ENCODE measurements at regions not wholly inside any gene's neighbourhood (a gene's known extent, or its start where the extent isn't known, plus 50 kb on each side); places are given as distances from the start of the nearest gene placed in this dataset.

GRCh38 chr2:150232871-150233270, 254.6 kb downstream of the RND3 start:
- H3K4me1 ChIP-seq: no peaks in the 10 kb centered on the region
- H3K9me3 ChIP-seq: peaks cover 0 to 3% (median 0%) of the 10 kb centered on the region in 8 donors
- no peak for DNase-seq
- intact Hi-C loops (cut with DNase I; ENCODE audit: low total_unique reads): no loop called here
- H3K36me3 ChIP-seq: no peaks in the 10 kb centered on the region
- TF ChIP-seq CTCF (IDR thresholded peaks at IDR 0.05 in 8 of 11, conservative IDR thresholded peaks at IDR 0.05 in 3 of 11) (no peak), POLR2AphosphoS5 (IDR thresholded peaks at IDR 0.05) (no peak), POLR2A (IDR thresholded peaks at IDR 0.05) (no peak)
- H3K27me3 ChIP-seq (replicated peaks in 1 of 7): no peaks in the 10 kb centered on the region
- no peak overlapping the region for H3K27ac ChIP-seq
- no peak overlapping the region for H3K4me3 ChIP-seq

DNA sequence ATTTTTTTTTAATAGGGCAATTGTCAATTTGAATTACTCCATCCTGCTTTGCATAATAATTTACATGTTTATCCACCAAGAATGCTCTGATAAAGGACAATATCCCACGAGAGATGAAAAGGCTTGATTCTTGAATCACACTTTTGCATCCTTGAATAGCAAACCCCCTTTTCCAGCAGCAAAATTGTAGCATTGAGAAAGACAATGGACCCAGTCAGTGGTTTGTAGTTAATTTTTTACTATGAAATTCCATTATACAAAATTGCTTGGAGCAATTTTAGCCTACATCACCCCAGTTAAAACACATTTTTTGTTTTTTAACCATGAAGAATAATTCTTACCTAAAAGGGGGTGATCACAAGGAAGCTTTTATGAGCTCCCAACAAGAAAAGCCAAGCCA, 255.1 kb downstream of the RND3 start:
- no peak for DNase-seq
- Histone ChIP-seq H3K4me3 (no peak overlapping the region), H3K36me3 (no peaks in the 10 kb centered on the region), H3K27me3 (replicated peaks in 1 of 7) (no peaks in the 10 kb centered on the region), H3K27ac (no peak overlapping the region), H3K4me1 (no peaks in the 10 kb centered on the region), H3K9me3 (peaks cover 0 to 3% (median 0%) of the 10 kb centered on the region in 8 donors)
- TF ChIP-seq POLR2A (IDR thresholded peaks at IDR 0.05): no peak
- TF ChIP-seq POLR2AphosphoS5 (IDR thresholded peaks at IDR 0.05): no peak
- no peak for TF ChIP-seq CTCF (IDR thresholded peaks at IDR 0.05 in 8 of 11, conservative IDR thresholded peaks at IDR 0.05 in 3 of 11)
- WGBS, 5 donors: 83 to 92% (median 85%) methylated on average over 1 of the region's 1 CpG
- intact Hi-C loops (cut with DNase I; ENCODE audit: low total_unique reads): no loop called here

DNA sequence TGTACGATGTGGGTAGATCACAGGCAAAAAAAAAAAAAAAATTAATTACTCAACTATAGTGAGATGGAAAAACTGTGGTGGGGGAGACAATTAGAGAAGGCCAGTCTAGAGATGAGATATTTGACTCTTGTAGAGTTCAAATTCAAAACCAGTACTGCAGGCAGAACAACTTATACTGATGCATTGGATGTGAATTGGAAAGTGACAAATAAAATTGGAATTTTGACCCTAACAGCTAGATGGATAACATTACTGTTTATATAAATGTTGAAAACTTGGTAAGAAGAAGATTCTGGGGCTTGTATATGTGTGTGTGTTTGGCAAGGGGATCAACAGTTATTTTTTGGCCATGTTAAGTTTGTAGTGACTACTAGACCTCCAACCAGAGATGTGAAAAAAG, 256.9 kb downstream of the RND3 start:
- Histone ChIP-seq H3K27ac (no peak overlapping the region), H3K4me1 (no peaks in the 10 kb centered on the region), H3K27me3 (replicated peaks in 1 of 7) (no peaks in the 10 kb centered on the region), H3K36me3 (no peaks in the 10 kb centered on the region), H3K9me3 (no peaks in the 10 kb centered on the region), H3K4me3 (no peak overlapping the region)
- DNase-seq: no peak
- WGBS, 5 donors: 85 to 97% (median 96%) methylated on average over 1 of the region's 1 CpG
- intact Hi-C loops (cut with DNase I; ENCODE audit: low total_unique reads): no loop called here
- no peak for TF ChIP-seq POLR2A (IDR thresholded peaks at IDR 0.05)
- no peak for TF ChIP-seq CTCF (IDR thresholded peaks at IDR 0.05 in 8 of 11, conservative IDR thresholded peaks at IDR 0.05 in 3 of 11)
- TF ChIP-seq POLR2AphosphoS5 (IDR thresholded peaks at IDR 0.05): no peak

GRCh38 chr2:150230004-150230403, 257.5 kb downstream of the RND3 start:
- intact Hi-C loops (cut with DNase I; ENCODE audit: low total_unique reads): no loop called here
- Histone ChIP-seq H3K27me3 (replicated peaks in 1 of 7) (no peaks in the 10 kb centered on the region), H3K27ac (no peak overlapping the region), H3K4me1 (no peaks in the 10 kb centered on the region), H3K36me3 (no peaks in the 10 kb centered on the region), H3K4me3 (no peak overlapping the region), H3K9me3 (no peaks in the 10 kb centered on the region)
- TF ChIP-seq POLR2A (IDR thresholded peaks at IDR 0.05): no peak
- TF ChIP-seq POLR2AphosphoS5 (IDR thresholded peaks at IDR 0.05): no peak
- no peak for TF ChIP-seq CTCF (IDR thresholded peaks at IDR 0.05 in 8 of 11, conservative IDR thresholded peaks at IDR 0.05 in 3 of 11)
- WGBS, 5 donors: 0 to 72% (median 40%) methylated on average over 1 of the region's 1 CpG
- DNase-seq: no peak

Measured in spleen (tissue), 11 donors.